ENCODE measurements at regions not wholly inside any gene's neighbourhood (a gene's known extent, or its start where the extent isn't known, plus 50 kb on each side); places are given as distances from the start of the nearest gene placed in this dataset.

DNA sequence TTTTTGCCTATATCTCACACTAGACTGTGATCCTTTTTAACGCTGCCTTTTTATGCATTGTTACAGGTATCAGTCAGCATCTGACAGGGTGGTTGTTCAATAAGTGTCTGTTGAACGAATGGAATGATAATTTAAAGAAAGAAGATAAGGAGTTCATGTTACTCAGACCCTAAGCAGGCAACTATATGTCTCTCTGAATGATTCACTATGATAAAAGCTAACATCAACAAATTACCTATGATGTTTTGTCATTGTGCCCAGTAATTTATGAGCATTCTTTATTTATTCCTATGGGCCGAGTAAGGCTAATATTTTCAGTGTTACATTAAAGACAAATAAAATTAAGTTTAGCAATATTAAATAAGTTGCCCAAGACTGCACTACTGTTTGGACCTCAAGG lies 435.0 kb upstream of the KIF2B start:
- Histone ChIP-seq H3K4me1 (ENCODE audit: control insufficient read depth, insufficient read depth, low read length) (no peaks in the 10 kb centered on the region), H3K4me3 (ENCODE audit: low read depth, low read length) (no peak overlapping the region), H3K27ac (ENCODE audit: low read depth, low read length) (no peak overlapping the region), H3K9ac (ENCODE audit: low read length) (no peak overlapping the region), H3K27me3 (ENCODE audit: control insufficient read depth, insufficient read depth, low read length) (no peaks in the 10 kb centered on the region), H3K9me3 (ENCODE audit: control insufficient read depth, insufficient read depth, low read depth, low read length) (no peaks in the 10 kb centered on the region), H3K36me3 (ENCODE audit: control insufficient read depth, insufficient read depth, low read length) (no peaks in the 10 kb centered on the region)

DNA sequence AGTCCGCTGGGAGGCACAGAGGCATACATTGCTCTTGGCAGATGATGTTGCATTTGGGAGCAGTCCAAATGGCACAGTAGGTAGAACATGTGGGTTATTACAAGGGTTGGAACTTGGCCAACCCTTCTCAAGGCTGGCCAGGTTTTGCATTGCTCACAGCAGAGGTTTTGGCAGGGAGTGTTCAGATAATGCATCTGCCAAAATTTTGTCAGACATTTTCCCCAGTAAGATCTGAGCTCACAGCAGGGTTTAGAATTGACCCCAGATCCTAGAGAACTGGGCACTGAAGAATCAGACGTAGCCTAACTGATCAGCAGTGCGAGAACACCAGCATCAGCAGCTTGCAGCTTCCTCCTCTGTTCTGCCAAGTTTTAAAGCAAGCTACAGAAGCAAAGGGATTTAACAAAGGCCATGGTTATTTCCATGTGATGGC lies 468.8 kb upstream of the KIF2B start:
- Histone ChIP-seq H3K27me3 (ENCODE audit: control insufficient read depth, insufficient read depth, low read length) (no peaks in the 10 kb centered on the region), H3K9ac (ENCODE audit: low read length) (no peak overlapping the region), H3K9me3 (ENCODE audit: control insufficient read depth, insufficient read depth, low read depth, low read length) (0 out of 2 replicates have a peak, but pooled peaks cover 6% of the 10 kb centered on the region), H3K36me3 (ENCODE audit: control insufficient read depth, insufficient read depth, low read length) (no peaks in the 10 kb centered on the region), H3K27ac (ENCODE audit: low read depth, low read length) (no peak overlapping the region), H3K4me1 (ENCODE audit: control insufficient read depth, insufficient read depth, low read length) (peaks cover 5% of the 10 kb centered on the region; the same call in 1 of the 2 replicates), H3K4me3 (ENCODE audit: low read depth, low read length) (no peak overlapping the region)

DNA sequence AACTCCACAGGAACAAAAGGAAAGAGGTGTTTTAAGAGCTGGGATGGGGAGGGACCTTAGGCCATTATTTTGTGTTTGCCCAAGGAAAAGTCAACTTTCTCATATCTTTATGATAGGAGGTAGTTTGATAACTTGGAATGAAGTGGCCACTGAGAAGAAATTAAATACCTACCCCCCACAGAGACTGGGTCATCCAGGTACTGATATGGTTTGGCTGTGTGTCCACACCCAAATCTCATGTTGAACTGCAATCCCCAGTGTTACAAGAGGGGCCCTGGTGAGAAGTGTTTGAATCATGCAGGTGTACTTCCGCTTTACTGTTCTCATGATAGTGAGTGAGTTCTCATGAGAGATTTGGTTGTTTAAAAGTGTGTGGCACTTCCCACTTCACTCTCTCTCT lies 477.9 kb upstream of the KIF2B start:
- H3K36me3 ChIP-seq (ENCODE audit: control insufficient read depth, insufficient read depth, low read length): no peaks in the 10 kb centered on the region
- H3K4me3 ChIP-seq (ENCODE audit: low read depth, low read length): no peak overlapping the region
- no peak overlapping the region for H3K27ac ChIP-seq (ENCODE audit: low read depth, low read length)
- no peaks in the 10 kb centered on the region for H3K4me1 ChIP-seq (ENCODE audit: control insufficient read depth, insufficient read depth, low read length)
- peaks cover 13% of the 10 kb centered on the region; the same call in 1 of the 2 replicates for H3K9me3 ChIP-seq (ENCODE audit: control insufficient read depth, insufficient read depth, low read depth, low read length)
- H3K9ac ChIP-seq (ENCODE audit: low read length): no peak overlapping the region
- H3K27me3 ChIP-seq (ENCODE audit: control insufficient read depth, insufficient read depth, low read length): no peaks in the 10 kb centered on the region

DNA sequence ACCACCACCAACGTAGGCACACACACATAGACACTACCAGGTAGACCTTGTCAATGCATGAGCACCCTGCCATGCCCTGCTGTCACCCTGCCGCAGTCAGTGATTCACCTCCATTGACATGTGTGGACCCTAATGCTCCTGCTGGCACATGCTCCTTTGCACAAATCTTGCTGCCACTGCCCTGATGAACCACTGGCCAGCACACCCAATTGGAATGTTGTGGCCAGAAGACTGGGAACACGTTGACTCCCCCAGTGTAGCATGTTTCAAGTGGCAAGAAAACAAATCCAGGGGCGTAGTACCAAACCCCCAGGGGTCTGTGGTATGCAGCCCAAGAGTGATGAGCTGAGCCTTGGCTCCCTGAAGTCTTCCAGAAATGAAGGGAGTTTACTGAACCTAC lies 486.4 kb upstream of the KIF2B start:
- no peaks in the 10 kb centered on the region for H3K4me1 ChIP-seq (ENCODE audit: control insufficient read depth, insufficient read depth, low read length)
- no peaks in the 10 kb centered on the region for H3K27me3 ChIP-seq (ENCODE audit: control insufficient read depth, insufficient read depth, low read length)
- peaks cover 25% of the 10 kb centered on the region for H3K9me3 ChIP-seq (ENCODE audit: control insufficient read depth, insufficient read depth, low read depth, low read length)
- no peaks in the 10 kb centered on the region for H3K36me3 ChIP-seq (ENCODE audit: control insufficient read depth, insufficient read depth, low read length)
- H3K27ac ChIP-seq (ENCODE audit: low read depth, low read length): no peak overlapping the region
- no peak overlapping the region for H3K9ac ChIP-seq (ENCODE audit: low read length)
- no peak overlapping the region for H3K4me3 ChIP-seq (ENCODE audit: low read depth, low read length)

DNA sequence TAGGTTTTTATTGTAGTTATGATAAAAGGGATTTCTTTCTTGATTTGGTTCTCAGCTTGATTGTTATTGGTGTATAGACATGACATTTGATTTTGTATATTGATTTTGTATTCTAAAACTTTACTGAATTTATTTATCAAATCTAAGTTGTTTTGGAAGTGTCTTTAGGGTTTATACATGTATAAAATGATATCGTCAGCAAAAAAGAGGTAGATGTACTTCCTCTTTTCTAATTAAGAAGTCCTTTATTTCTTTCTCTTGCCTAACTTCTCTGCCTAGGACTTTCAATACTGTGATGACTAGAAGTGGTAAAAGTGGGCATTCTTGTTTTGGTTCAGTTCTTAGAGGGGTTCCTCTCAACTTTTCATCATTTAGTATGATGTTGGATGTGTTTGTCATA lies 487.3 kb upstream of the KIF2B start:
- Histone ChIP-seq H3K27ac (ENCODE audit: low read depth, low read length) (no peak overlapping the region), H3K9me3 (ENCODE audit: control insufficient read depth, insufficient read depth, low read depth, low read length) (peaks cover 23% of the 10 kb centered on the region), H3K27me3 (ENCODE audit: control insufficient read depth, insufficient read depth, low read length) (no peaks in the 10 kb centered on the region), H3K36me3 (ENCODE audit: control insufficient read depth, insufficient read depth, low read length) (no peaks in the 10 kb centered on the region), H3K4me1 (ENCODE audit: control insufficient read depth, insufficient read depth, low read length) (no peaks in the 10 kb centered on the region), H3K9ac (ENCODE audit: low read length) (no peak overlapping the region), H3K4me3 (ENCODE audit: low read depth, low read length) (no peak overlapping the region)

DNA sequence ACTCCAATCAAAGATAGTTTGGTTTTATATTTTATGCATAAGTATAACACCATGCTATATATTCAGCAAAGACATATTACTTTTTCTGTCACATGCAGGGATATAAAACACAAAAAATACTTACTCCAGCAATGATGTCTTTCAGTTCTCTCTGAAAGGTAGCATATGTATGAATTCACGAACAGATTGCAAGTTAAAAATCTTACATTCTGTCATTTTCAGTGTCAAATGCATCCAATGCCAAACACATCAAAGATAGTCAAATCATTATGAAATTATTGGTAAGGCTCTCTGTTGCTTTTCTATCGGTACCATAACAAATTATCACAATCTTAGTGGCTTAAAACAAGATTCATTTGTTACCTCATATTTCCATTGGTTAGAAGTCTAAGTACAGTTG lies 492.0 kb upstream of the KIF2B start:
- H3K9me3 ChIP-seq (ENCODE audit: control insufficient read depth, insufficient read depth, low read depth, low read length): no peaks in the 10 kb centered on the region
- H3K9ac ChIP-seq (ENCODE audit: low read length): no peak overlapping the region
- H3K27me3 ChIP-seq (ENCODE audit: control insufficient read depth, insufficient read depth, low read length): no peaks in the 10 kb centered on the region
- no peaks in the 10 kb centered on the region for H3K36me3 ChIP-seq (ENCODE audit: control insufficient read depth, insufficient read depth, low read length)
- no peak overlapping the region for H3K27ac ChIP-seq (ENCODE audit: low read depth, low read length)
- H3K4me3 ChIP-seq (ENCODE audit: low read depth, low read length): no peak overlapping the region
- H3K4me1 ChIP-seq (ENCODE audit: control insufficient read depth, insufficient read depth, low read length): no peaks in the 10 kb centered on the region

DNA sequence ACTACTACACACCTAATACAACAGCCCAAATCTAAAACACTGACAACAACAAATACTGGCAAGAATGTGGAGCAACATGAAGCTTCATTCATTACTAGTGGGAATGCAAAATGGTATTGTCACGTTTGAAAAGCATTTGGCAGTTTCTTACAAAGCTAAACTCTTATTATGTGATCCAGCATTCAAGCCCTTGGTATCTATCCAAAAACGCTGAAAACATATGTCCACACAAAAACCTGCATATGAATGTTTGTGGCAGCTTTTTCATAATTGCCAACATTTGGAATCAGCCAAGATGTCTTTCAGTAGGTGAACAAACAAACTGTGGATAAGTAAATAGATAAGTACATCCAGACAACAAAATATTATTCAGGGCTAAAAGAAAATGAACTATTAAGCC lies 501.1 kb upstream of the KIF2B start:
- Histone ChIP-seq H3K4me3 (ENCODE audit: low read depth, low read length) (no peak overlapping the region), H3K27ac (ENCODE audit: low read depth, low read length) (no peak overlapping the region), H3K36me3 (ENCODE audit: control insufficient read depth, insufficient read depth, low read length) (no peaks in the 10 kb centered on the region), H3K4me1 (ENCODE audit: control insufficient read depth, insufficient read depth, low read length) (no peaks in the 10 kb centered on the region), H3K27me3 (ENCODE audit: control insufficient read depth, insufficient read depth, low read length) (no peaks in the 10 kb centered on the region), H3K9ac (ENCODE audit: low read length) (no peak overlapping the region), H3K9me3 (ENCODE audit: control insufficient read depth, insufficient read depth, low read depth, low read length) (peaks cover 8% of the 10 kb centered on the region)

DNA sequence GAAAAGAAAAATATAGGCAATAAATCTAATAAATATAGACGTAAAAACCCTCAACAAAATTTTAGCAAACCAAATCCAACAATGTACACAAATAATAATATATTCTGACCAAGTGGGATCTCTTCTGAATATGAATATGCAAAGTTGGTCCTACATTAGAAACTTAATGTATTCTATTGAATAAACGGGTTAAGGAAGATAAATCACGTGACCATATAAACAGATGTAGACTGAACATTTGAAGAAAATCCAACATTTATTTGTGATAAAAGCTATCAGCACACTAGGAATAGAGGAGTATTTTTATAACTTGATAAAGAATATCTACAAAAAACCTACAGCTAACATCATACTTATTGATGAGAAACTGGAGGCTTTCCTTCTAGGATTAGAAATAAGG lies 502.8 kb upstream of the KIF2B start:
- Histone ChIP-seq H3K9me3 (ENCODE audit: control insufficient read depth, insufficient read depth, low read depth, low read length) (peaks cover 12% of the 10 kb centered on the region), H3K36me3 (ENCODE audit: control insufficient read depth, insufficient read depth, low read length) (no peaks in the 10 kb centered on the region)

DNA sequence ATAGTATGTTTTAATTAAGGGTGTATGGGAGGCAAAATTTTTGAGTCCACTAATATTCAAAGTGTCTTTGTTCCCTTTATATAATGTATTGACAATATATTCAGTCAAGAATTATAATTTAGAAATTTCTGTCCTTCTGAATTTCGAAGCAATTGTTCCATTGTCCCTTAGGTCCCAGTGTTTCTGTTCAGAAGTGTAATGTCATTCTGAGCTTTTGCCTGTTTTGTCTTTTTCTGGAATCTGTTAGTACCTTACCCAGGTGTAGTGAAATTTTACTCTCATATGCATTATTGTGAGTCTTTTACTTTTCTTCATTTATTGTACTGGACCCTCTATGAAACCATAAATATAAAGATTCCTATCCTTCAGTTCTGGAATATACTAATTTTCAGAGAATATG lies 505.7 kb upstream of the KIF2B start:
- no peaks in the 10 kb centered on the region for H3K27me3 ChIP-seq (ENCODE audit: control insufficient read depth, insufficient read depth, low read length)
- H3K9ac ChIP-seq (ENCODE audit: low read length): no peak overlapping the region
- no peaks in the 10 kb centered on the region for H3K36me3 ChIP-seq (ENCODE audit: control insufficient read depth, insufficient read depth, low read length)
- H3K4me3 ChIP-seq (ENCODE audit: low read depth, low read length): no peak overlapping the region
- H3K9me3 ChIP-seq (ENCODE audit: control insufficient read depth, insufficient read depth, low read depth, low read length): peaks cover 12% of the 10 kb centered on the region
- H3K27ac ChIP-seq (ENCODE audit: low read depth, low read length): no peak overlapping the region
- no peaks in the 10 kb centered on the region for H3K4me1 ChIP-seq (ENCODE audit: control insufficient read depth, insufficient read depth, low read length)

More for the DNA sequence above, 502.8 kb upstream of the KIF2B start:
- no peaks in the 10 kb centered on the region for H3K27me3 ChIP-seq (ENCODE audit: control insufficient read depth, insufficient read depth, low read length)
- no peaks in the 10 kb centered on the region for H3K4me1 ChIP-seq (ENCODE audit: control insufficient read depth, insufficient read depth, low read length)
- no peak overlapping the region for H3K9ac ChIP-seq (ENCODE audit: low read length)
- no peak overlapping the region for H3K4me3 ChIP-seq (ENCODE audit: low read depth, low read length)
- H3K27ac ChIP-seq (ENCODE audit: low read depth, low read length): no peak overlapping the region

DNA sequence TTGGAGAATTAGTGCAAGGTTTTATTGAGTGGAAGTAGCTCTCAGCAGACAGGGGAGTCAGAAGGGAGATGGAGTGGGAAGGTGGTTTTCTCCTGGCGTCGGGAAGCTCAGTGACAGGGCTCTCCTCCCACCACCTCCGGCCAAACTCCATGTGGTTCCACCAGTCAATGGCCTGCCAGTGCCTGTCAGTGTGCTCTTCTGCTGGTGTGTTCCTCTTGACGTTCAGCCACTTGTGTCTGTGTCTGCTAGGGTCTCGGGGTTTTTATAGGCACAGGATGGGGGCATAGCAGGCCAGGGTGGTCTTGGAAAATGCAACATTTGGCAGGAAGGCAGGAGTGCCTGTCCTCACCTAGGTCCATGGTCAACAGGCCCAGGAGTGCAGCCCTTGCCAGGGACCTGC lies 506.7 kb upstream of the KIF2B start:
- H3K27me3 ChIP-seq (ENCODE audit: control insufficient read depth, insufficient read depth, low read length): no peaks in the 10 kb centered on the region
- no peak overlapping the region for H3K27ac ChIP-seq (ENCODE audit: low read depth, low read length)
- H3K4me3 ChIP-seq (ENCODE audit: low read depth, low read length): no peak overlapping the region
- no peaks in the 10 kb centered on the region for H3K36me3 ChIP-seq (ENCODE audit: control insufficient read depth, insufficient read depth, low read length)
- H3K4me1 ChIP-seq (ENCODE audit: control insufficient read depth, insufficient read depth, low read length): no peaks in the 10 kb centered on the region
- peaks cover 12% of the 10 kb centered on the region for H3K9me3 ChIP-seq (ENCODE audit: control insufficient read depth, insufficient read depth, low read depth, low read length)
- no peak overlapping the region for H3K9ac ChIP-seq (ENCODE audit: low read length)

DNA sequence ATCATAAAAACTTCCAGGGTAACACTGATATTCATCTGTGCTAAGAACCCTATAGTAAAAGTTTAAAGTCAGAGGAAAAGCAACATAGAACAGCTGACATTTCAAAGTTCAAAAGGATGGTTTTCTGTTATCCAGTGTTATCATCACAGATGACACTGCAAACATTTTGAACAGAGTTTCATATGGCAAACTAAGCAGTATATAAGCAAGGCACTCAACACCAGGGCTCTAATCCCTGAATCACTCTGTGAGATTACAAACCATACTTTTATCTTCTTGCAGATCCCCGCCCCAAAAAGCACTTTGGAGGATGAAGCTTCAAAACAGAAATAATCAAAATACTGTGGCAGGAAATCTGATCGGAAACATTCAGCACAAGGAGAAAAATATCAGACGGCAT lies 508.2 kb upstream of the KIF2B start:
- Histone ChIP-seq H3K9ac (ENCODE audit: low read length) (no peak overlapping the region), H3K36me3 (ENCODE audit: control insufficient read depth, insufficient read depth, low read length) (no peaks in the 10 kb centered on the region), H3K4me1 (ENCODE audit: control insufficient read depth, insufficient read depth, low read length) (no peaks in the 10 kb centered on the region), H3K27ac (ENCODE audit: low read depth, low read length) (no peak overlapping the region), H3K9me3 (ENCODE audit: control insufficient read depth, insufficient read depth, low read depth, low read length) (peaks cover 15% of the 10 kb centered on the region), H3K4me3 (ENCODE audit: low read depth, low read length) (no peak overlapping the region), H3K27me3 (ENCODE audit: control insufficient read depth, insufficient read depth, low read length) (no peaks in the 10 kb centered on the region)

DNA sequence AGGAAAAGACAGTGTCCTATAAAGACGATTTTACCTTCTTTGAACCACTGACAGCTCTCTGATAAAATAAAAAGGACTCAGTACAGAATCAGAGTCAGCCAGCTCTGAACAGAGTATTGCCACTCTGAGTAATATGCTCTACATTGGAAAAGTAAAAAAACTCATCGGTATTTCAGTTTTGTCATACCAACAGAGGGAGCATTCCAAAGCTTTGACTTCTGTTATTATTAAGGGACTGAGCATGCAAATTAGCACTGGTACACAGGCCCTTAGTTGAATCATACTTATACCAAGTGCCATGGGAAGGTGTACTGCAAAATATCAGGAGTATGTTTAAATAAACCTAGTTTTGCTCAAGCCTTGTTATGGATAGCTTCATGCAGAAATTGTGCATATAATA lies 509.0 kb upstream of the KIF2B start:
- H3K36me3 ChIP-seq (ENCODE audit: control insufficient read depth, insufficient read depth, low read length): no peaks in the 10 kb centered on the region
- no peak overlapping the region for H3K4me3 ChIP-seq (ENCODE audit: low read depth, low read length)
- no peaks in the 10 kb centered on the region for H3K4me1 ChIP-seq (ENCODE audit: control insufficient read depth, insufficient read depth, low read length)
- no peak overlapping the region for H3K27ac ChIP-seq (ENCODE audit: low read depth, low read length)
- H3K9ac ChIP-seq (ENCODE audit: low read length): no peak overlapping the region
- H3K9me3 ChIP-seq (ENCODE audit: control insufficient read depth, insufficient read depth, low read depth, low read length): peaks cover 20% of the 10 kb centered on the region
- H3K27me3 ChIP-seq (ENCODE audit: control insufficient read depth, insufficient read depth, low read length): no peaks in the 10 kb centered on the region
